ENCODE measurements at regions not wholly inside any gene's neighbourhood (a gene's known extent, or its start where the extent isn't known, plus 50 kb on each side); places are given as distances from the start of the nearest gene placed in this dataset.

DNA sequence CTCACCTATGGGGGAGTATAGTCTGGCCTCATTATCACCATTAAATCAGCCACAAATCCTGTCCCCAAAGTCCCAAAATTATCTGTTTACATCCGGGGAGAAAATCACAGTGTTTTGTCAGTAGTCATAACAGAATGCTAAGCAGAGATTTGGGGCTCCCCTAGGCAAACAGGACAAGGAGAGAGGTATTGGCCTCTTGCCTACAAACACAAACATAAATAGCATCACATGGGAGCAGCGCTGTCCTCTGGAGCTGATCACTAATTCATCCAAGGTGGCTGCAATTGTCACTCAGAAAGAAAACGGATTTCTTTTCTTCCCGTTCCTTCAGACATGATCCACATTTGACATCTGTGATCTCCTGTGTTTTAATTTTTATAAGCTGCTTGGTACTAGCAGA, 1028.1 kb downstream of the NTRK3 start:
- intact Hi-C loops (cut with DNase I; ENCODE audit: low total_unique reads) (no loop called here), in situ Hi-C loops (cut with MboI; ENCODE audit: low sequenced_read_pairs in 4 of 4) (no loop called here)

DNA sequence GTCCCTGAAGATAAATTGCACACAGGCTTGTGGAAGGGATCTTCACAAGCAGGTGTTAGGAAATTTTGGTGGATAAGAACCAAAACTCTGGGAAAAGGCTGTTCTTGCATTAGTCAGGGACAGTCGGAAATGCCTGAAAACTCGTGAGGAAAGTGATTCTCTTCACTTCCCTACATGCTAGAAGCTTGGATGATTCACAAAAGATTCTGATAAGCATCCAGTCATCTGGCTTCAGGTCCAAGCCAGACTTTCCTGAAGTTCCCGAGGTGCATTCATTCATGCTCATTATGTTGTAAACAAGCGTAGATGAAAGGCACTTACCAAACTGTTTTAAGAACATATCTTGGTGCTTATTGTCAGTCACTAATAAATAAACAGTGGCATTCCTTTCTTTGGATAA, 1028.7 kb downstream of the NTRK3 start:
- TF ChIP-seq, protein P1, sequence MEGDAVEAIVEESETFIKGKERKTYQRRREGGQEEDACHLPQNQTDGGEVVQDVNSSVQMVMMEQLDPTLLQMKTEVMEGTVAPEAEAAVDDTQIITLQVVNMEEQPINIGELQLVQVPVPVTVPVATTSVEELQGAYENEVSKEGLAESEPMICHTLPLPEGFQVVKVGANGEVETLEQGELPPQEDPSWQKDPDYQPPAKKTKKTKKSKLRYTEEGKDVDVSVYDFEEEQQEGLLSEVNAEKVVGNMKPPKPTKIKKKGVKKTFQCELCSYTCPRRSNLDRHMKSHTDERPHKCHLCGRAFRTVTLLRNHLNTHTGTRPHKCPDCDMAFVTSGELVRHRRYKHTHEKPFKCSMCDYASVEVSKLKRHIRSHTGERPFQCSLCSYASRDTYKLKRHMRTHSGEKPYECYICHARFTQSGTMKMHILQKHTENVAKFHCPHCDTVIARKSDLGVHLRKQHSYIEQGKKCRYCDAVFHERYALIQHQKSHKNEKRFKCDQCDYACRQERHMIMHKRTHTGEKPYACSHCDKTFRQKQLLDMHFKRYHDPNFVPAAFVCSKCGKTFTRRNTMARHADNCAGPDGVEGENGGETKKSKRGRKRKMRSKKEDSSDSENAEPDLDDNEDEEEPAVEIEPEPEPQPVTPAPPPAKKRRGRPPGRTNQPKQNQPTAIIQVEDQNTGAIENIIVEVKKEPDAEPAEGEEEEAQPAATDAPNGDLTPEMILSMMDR (IDR thresholded peaks at IDR 0.05 in 4 of 5, conservative IDR thresholded peaks at IDR 0.05 in 1 of 5), result no peak
- TF ChIP-seq POLR2A (IDR thresholded peaks at IDR 0.05), result no peak
- no peaks in the 10 kb centered on the region for H3K36me3 ChIP-seq

More for the DNA sequence above, 1028.1 kb downstream of the NTRK3 start:
- DNase-seq (no peak), ATAC-seq (no peak)
- Histone ChIP-seq H3K4me3 (no peak overlapping the region), H3K4me1 (no peaks in the 10 kb centered on the region), H3K27me3 (no peaks in the 10 kb centered on the region), H3K9me3 (no peaks in the 10 kb centered on the region), H3K27ac (no peak overlapping the region), H3K36me3 (no peaks in the 10 kb centered on the region)
- TF ChIP-seq POLR2A (IDR thresholded peaks at IDR 0.05), result no peak
- TF ChIP-seq, protein P1 (IDR thresholded peaks at IDR 0.05 in 4 of 5, conservative IDR thresholded peaks at IDR 0.05 in 1 of 5), result no peak

DNA sequence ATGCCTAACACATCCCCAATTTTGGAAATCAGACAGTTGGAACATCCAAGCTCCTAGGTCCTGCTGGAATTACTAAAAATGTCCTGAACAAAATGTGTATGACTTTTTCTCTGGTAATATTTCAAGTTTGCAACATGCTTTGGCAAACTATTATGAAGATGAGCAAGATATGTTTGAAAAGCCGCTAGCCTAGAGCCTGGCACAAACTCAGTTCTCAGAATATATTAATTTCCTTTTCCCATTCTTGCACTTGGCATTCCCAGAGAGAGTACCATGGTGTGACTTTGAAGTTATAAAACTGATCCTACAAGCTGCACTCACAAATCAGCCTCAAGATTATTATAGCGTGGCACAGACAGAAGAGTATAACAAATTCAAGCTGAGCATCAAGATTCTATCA, 1031.1 kb downstream of the NTRK3 start:
- intact Hi-C loops (cut with DNase I; ENCODE audit: low total_unique reads) (no loop called here), in situ Hi-C loops (cut with MboI; ENCODE audit: low sequenced_read_pairs in 4 of 4) (no loop called here)
- H3K27ac ChIP-seq, result no peak overlapping the region
- H3K36me3 ChIP-seq, result no peaks in the 10 kb centered on the region
- ATAC-seq (no peak), DNase-seq (no peak)
- H3K9me3 ChIP-seq, result no peaks in the 10 kb centered on the region
- no peak overlapping the region for H3K4me3 ChIP-seq
- H3K4me1 ChIP-seq, result no peaks in the 10 kb centered on the region
- TF ChIP-seq POLR2A (IDR thresholded peaks at IDR 0.05), result no peak
- TF ChIP-seq, protein P1 (IDR thresholded peaks at IDR 0.05 in 4 of 5, conservative IDR thresholded peaks at IDR 0.05 in 1 of 5), result no peak
- no peaks in the 10 kb centered on the region for H3K27me3 ChIP-seq

More for the DNA sequence above, 1028.7 kb downstream of the NTRK3 start:
- no peaks in the 10 kb centered on the region for H3K9me3 ChIP-seq
- H3K27me3 ChIP-seq, result no peaks in the 10 kb centered on the region
- in situ Hi-C loops (cut with MboI; ENCODE audit: low sequenced_read_pairs in 4 of 4), result no loop called here
- H3K27ac ChIP-seq, result no peak overlapping the region
- no peak for DNase-seq
- intact Hi-C loops (cut with DNase I; ENCODE audit: low total_unique reads), result no loop called here
- no peak for ATAC-seq
- no peaks in the 10 kb centered on the region for H3K4me1 ChIP-seq
- H3K4me3 ChIP-seq, result no peak overlapping the region

DNA sequence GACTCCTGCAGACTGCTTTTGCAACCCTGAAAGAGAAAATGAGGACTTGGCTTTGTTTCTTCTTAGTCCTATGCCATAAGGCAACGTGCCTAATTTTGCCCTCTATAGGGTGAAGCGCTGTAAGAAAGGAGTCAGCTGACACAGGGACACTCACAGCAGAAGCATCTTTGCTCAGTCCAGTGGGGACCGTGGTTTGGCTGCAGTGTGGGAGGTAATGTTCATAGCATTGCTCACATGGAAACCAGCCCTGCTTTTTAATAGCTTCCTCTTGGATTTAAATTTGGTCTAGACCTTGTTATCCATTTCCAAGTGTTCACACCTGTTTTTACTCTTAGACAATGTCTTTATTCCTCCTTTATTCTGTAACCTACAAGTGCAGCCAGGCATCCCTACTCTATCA, 1032.1 kb downstream of the NTRK3 start:
- Histone ChIP-seq H3K27ac (no peak overlapping the region), H3K4me3 (no peak overlapping the region), H3K9me3 (no peaks in the 10 kb centered on the region), H3K36me3 (no peaks in the 10 kb centered on the region), H3K4me1 (no peaks in the 10 kb centered on the region), H3K27me3 (no peaks in the 10 kb centered on the region)
- ATAC-seq (no peak), DNase-seq (no peak)
- intact Hi-C loops (cut with DNase I; ENCODE audit: low total_unique reads) (no loop called here), in situ Hi-C loops (cut with MboI; ENCODE audit: low sequenced_read_pairs in 4 of 4) (no loop called here)
- no peak for TF ChIP-seq POLR2A (IDR thresholded peaks at IDR 0.05)
- TF ChIP-seq, protein P1 (IDR thresholded peaks at IDR 0.05 in 4 of 5, conservative IDR thresholded peaks at IDR 0.05 in 1 of 5), result no peak
